Ishikawa (cell line): ENCODE measurements at regions not wholly inside any gene's neighbourhood (a gene's known extent, or its start where the extent isn't known, plus 50 kb on each side); places are given as distances from the start of the nearest gene placed in this dataset.

Experiments used
- CEBPB ChIP-seq: IDR thresholded peaks from 2 replicates; pipeline ENCODE4 v1.6.1; 2012
- CREB1 ChIP-seq: IDR thresholded peaks from 2 replicates; pipeline ENCODE4 v1.6.1; 2012; ENCODE audit warnings: low read depth
- EGR1 ChIP-seq: IDR thresholded peaks from 2 replicates; pipeline ENCODE4 v1.6.1; 2012
- EP300 ChIP-seq: IDR thresholded peaks from 2 replicates; pipeline ENCODE4 v1.6.1; 2012; ENCODE audit warnings: borderline replicate concordance
- FOXM1 ChIP-seq: IDR thresholded peaks from 2 replicates; pipeline ENCODE4 v1.6.1; 2012; ENCODE audit warnings: low read depth, borderline replicate concordance
- MAX ChIP-seq: IDR thresholded peaks from 2 replicates; pipeline ENCODE4 v1.6.1; 2012
- NFIC ChIP-seq: IDR thresholded peaks from 2 replicates; pipeline ENCODE4 v1.6.1; 2012
- RAD21 ChIP-seq: IDR thresholded peaks from 2 replicates; pipeline ENCODE4 v1.6.1; 2012; ENCODE audit warnings: low read depth
- REST ChIP-seq: IDR thresholded peaks from 2 replicates; pipeline ENCODE4 v1.6.1; 2012; ENCODE audit warnings: low read depth, mild to moderate bottlenecking
- TAF1 ChIP-seq: IDR thresholded peaks from 2 replicates; pipeline ENCODE4 v1.6.1; 2012; ENCODE audit warnings: low read depth, mild to moderate bottlenecking
- TCF12 ChIP-seq: IDR thresholded peaks from 2 replicates; pipeline ENCODE4 v1.6.1; 2012; ENCODE audit warnings: low read depth
- TEAD4 ChIP-seq: IDR thresholded peaks from 2 replicates; pipeline ENCODE4 v1.6.1; 2012
- USF1 ChIP-seq: IDR thresholded peaks from 2 replicates; pipeline ENCODE4 v1.6.1; 2012
- YY1 ChIP-seq: IDR thresholded peaks from 2 replicates; pipeline ENCODE4 v1.6.1; 2012; ENCODE audit warnings: low read depth
- ZBTB7A ChIP-seq: IDR thresholded peaks from 2 replicates; pipeline ENCODE4 v1.6.1; 2012; ENCODE audit warnings: low read depth

GRCh38 chr21:14725219-14725618, 179.1 kb upstream of the SAMSN1 start:
- TF ChIP-seq RAD21 = no peak
- TF ChIP-seq TAF1 = no peak
- TF ChIP-seq REST = no peak
- TF ChIP-seq FOXM1 = no peak
- TF ChIP-seq CEBPB = no peak
- TF ChIP-seq TCF12 = no peak
- no peak for TF ChIP-seq NFIC
- no peak for TF ChIP-seq USF1
- no peak for TF ChIP-seq TEAD4
- TF ChIP-seq YY1 = no peak
- no peak for TF ChIP-seq MAX
- no peak for TF ChIP-seq ZBTB7A
- no peak for TF ChIP-seq EP300
- no peak for TF ChIP-seq EGR1
- TF ChIP-seq CREB1 = no peak

- no peak for TF ChIP-seq CEBPB
- TF ChIP-seq MAX = no peak
Observed at GRCh38 chr21:14722841-14723483, 176.8 kb upstream of the SAMSN1 start.

GRCh38 chr21:14720237-14720636, 174.1 kb upstream of the SAMSN1 start:
- TF ChIP-seq USF1 = no peak
- no peak for TF ChIP-seq MAX
- no peak for TF ChIP-seq EP300
- no peak for TF ChIP-seq REST
- TF ChIP-seq TEAD4 = no peak
- TF ChIP-seq ZBTB7A = no peak
- TF ChIP-seq NFIC = no peak
- TF ChIP-seq YY1 = no peak
- TF ChIP-seq TAF1 = no peak
- TF ChIP-seq EGR1 = no peak
- no peak for TF ChIP-seq CREB1
- TF ChIP-seq FOXM1 = no peak
- TF ChIP-seq TCF12 = no peak
- TF ChIP-seq RAD21 = no peak
- no peak for TF ChIP-seq CEBPB

- no peak for TF ChIP-seq CREB1
- TF ChIP-seq EP300 = no peak
Observed at GRCh38 chr21:14718951-14719350, 172.8 kb upstream of the SAMSN1 start.

- TF ChIP-seq RAD21 = no peak
- TF ChIP-seq TEAD4 = no peak
- no peak for TF ChIP-seq NFIC
- no peak for TF ChIP-seq EP300
- TF ChIP-seq ZBTB7A = no peak
- TF ChIP-seq USF1 = no peak
- TF ChIP-seq MAX = no peak
Observed at GRCh38 chr21:14716761-14717396, 170.8 kb upstream of the SAMSN1 start.

GRCh38 chr21:14713109-14713508, 167.0 kb upstream of the SAMSN1 start:
- TF ChIP-seq NFIC = no peak
- no peak for TF ChIP-seq TEAD4
- TF ChIP-seq EP300 = no peak
- no peak for TF ChIP-seq EGR1
- no peak for TF ChIP-seq TCF12
- no peak for TF ChIP-seq MAX
- TF ChIP-seq YY1 = no peak
- TF ChIP-seq CEBPB = no peak
- no peak for TF ChIP-seq ZBTB7A
- TF ChIP-seq FOXM1 = no peak
- TF ChIP-seq RAD21 = no peak
- no peak for TF ChIP-seq CREB1
